H1 (cell line): ENCODE measurements at regions not wholly inside any gene's neighbourhood (a gene's known extent, or its start where the extent isn't known, plus 50 kb on each side); places are given as distances from the start of the nearest gene placed in this dataset.

ENCODE experiments used
- CTCF ChIA-PET: fragments of 300-600 bp; sonication (Branson Sonifier 250); formaldehyde crosslinking; loops from one replicate; lab custom pipeline; 2021; ENCODE audit not compliant: partially characterized antibody; lab: Charles Lee
- POLR2A ChIA-PET: fragments of 300-600 bp; sonication (Branson Sonifier 250); formaldehyde crosslinking; loops from one replicate; lab custom pipeline; 2021; ENCODE audit warnings: inconsistent platforms; ENCODE audit not compliant: partially characterized antibody; lab: Charles Lee
- DNase-seq, 2 experiments: peaks; one replicate each; pipeline versions ENCODE4 v3.0.0 to v3.0.0-alpha.2; 2010 to 2022; ENCODE audit warnings: low spot score in 2 of 2, low read depth in 1 of 2, mixed read lengths in 1 of 2
- FAIRE-seq: peaks from 2 replicates; lab custom pipeline; 2011; peaks lifted over from hg19 to GRCh38; lab: Jason Lieb, UNC
- H2AFZ ChIP-seq: 2 replicates; pipeline ENCODE4 v1.8.1; 2012; ENCODE audit warnings: low read length, inconsistent platforms
- H2AK5ac ChIP-seq: 2 replicates; pipeline ENCODE4 v1.6.1; 2013; ENCODE audit warnings: low read depth, low read length
- H2BK120ac ChIP-seq: replicated peaks from 2 replicates; pipeline ENCODE3; 2013; ENCODE audit warnings: low read depth, low read length, inconsistent platforms
- H2BK12ac ChIP-seq: 2 replicates; pipeline ENCODE4 v1.6.1; 2013; ENCODE audit warnings: low read depth, low read length
- H2BK15ac ChIP-seq: 2 replicates; pipeline ENCODE4 v1.6.1; 2013; ENCODE audit warnings: low read length
- H2BK20ac ChIP-seq: 2 replicates; pipeline ENCODE4 v1.6.1; 2013; ENCODE audit warnings: low read length
- H2BK5ac ChIP-seq: 2 replicates; pipeline ENCODE4 v1.6.1; 2013; ENCODE audit warnings: low read depth, low read length
- H3K14ac ChIP-seq: 2 replicates; pipeline ENCODE4 v1.6.1; 2013; ENCODE audit warnings: inconsistent platforms; ENCODE audit not compliant: insufficient read length
- H3K18ac ChIP-seq: 2 replicates; pipeline ENCODE4 v1.6.1; 2013; ENCODE audit warnings: low read length; ENCODE audit errors: extremely low read depth
- H3K23ac ChIP-seq: 2 replicates; pipeline ENCODE4 v1.6.1; 2013; ENCODE audit warnings: inconsistent platforms; ENCODE audit not compliant: insufficient read length
- H3K23me2 ChIP-seq: 2 replicates; pipeline ENCODE4 v1.6.1; 2013; ENCODE audit warnings: low read depth, low read length
- H3K27ac ChIP-seq: 2 replicates; pipeline ENCODE4 v1.6.1; 2011; ENCODE audit warnings: low read depth, low read length, inconsistent platforms
- H3K27me3 ChIP-seq, 4 experiments: replicated peaks in 1 of 4; 1 replicate in 1 of 4; 2 replicates in 3 of 4; pipeline versions ENCODE4 v1.6.1 to v1.8.1; 2011 to 2013; ENCODE audit warnings: low read length in 3 of 4, mild to moderate bottlenecking in 3 of 4, inconsistent platforms in 2 of 4, mixed read lengths in 2 of 4, moderate library complexity in 1 of 4; ENCODE audit not compliant: control insufficient read depth in 3 of 4, insufficient read depth in 3 of 4; ENCODE audit errors: extremely low read depth in 1 of 4
- H3K36me3 ChIP-seq, 4 experiments: 2 replicates each; pipeline versions ENCODE4 v1.6.1 to v1.8.1; 2011 to 2013; ENCODE audit warnings: mild to moderate bottlenecking in 4 of 4, low read length in 3 of 4, moderate library complexity in 2 of 4, control low read depth in 1 of 4, inconsistent platforms in 1 of 4; ENCODE audit not compliant: insufficient read depth in 4 of 4, control insufficient read depth in 2 of 4
- H3K4ac ChIP-seq: replicated peaks from 2 replicates; pipeline ENCODE3; 2013; ENCODE audit warnings: low read length, low read depth, mixed read lengths, inconsistent platforms; ENCODE audit not compliant: insufficient read length
- H3K4me1 ChIP-seq, 4 experiments: replicated peaks in 1 of 4; 1 replicate in 1 of 4; 2 replicates in 3 of 4; pipeline versions ENCODE4 v1.6.1 to v1.8.1; 2011 to 2013; ENCODE audit warnings: low read length in 3 of 4, inconsistent platforms in 2 of 4, mixed read lengths in 1 of 4; ENCODE audit not compliant: insufficient read depth in 4 of 4, control insufficient read depth in 3 of 4
- H3K4me2 ChIP-seq, 2 experiments: 2 replicates each; pipeline versions ENCODE4 v1.6.1 to v1.8.1; 2011 to 2013; ENCODE audit warnings: low read depth in 2 of 2, low read length in 2 of 2, control low read depth in 1 of 2, inconsistent platforms in 1 of 2, mild to moderate bottlenecking in 1 of 2; ENCODE audit not compliant: insufficient read depth in 1 of 2
- H3K4me3 ChIP-seq, 4 experiments: fragments of 200-600, 300-600 bp in 1 of 4; sonication (generic), shearing (Covaris generic), sonication (Bioruptor Twin) in 1 of 4; 2 replicates each; pipeline versions ENCODE4 v1.5.1 to v1.8.1; 2011 to 2016; ENCODE audit warnings: low read length in 4 of 4, low read depth in 3 of 4, control low read depth in 2 of 4, inconsistent platforms in 2 of 4, mild to moderate bottlenecking in 2 of 4, mixed read lengths in 1 of 4, moderate library complexity in 1 of 4; ENCODE audit not compliant: insufficient read depth in 2 of 4; ENCODE audit errors: extremely low read depth in 1 of 4
- H3K56ac ChIP-seq: replicated peaks from 2 replicates; pipeline ENCODE3; 2013; ENCODE audit warnings: low read depth, mild to moderate bottlenecking, mixed read lengths, low read length, inconsistent platforms; ENCODE audit not compliant: insufficient read length
- H3K79me1 ChIP-seq: 2 replicates; pipeline ENCODE4 v1.6.1; 2013; ENCODE audit warnings: low read depth, low read length, control low read depth
- H3K79me2 ChIP-seq, 2 experiments: 2 replicates each; pipeline versions ENCODE4 v1.6.1 to v1.8.1; 2012 to 2013; ENCODE audit warnings: low read length in 2 of 2, mild to moderate bottlenecking in 2 of 2, inconsistent platforms in 1 of 2; ENCODE audit not compliant: insufficient read depth in 2 of 2, control insufficient read depth in 1 of 2
- H3K9ac ChIP-seq, 4 experiments: replicated peaks in 1 of 4; 1 replicate in 1 of 4; 2 replicates in 3 of 4; pipeline versions ENCODE4 v1.6.1 to v1.8.1; 2011 to 2013; ENCODE audit warnings: low read depth in 3 of 4, low read length in 3 of 4, control low read depth in 2 of 4, mild to moderate bottlenecking in 2 of 4, moderate library complexity in 2 of 4, inconsistent platforms in 1 of 4; ENCODE audit errors: extremely low read depth in 1 of 4
- H3K9me3 ChIP-seq, 2 experiments: 2 replicates each; pipeline versions ENCODE4 v1.6.1 to v1.8.1; 2012 to 2013; ENCODE audit warnings: mild to moderate bottlenecking in 2 of 2, moderate library complexity in 2 of 2, control low read depth in 1 of 2, inconsistent platforms in 1 of 2, low read depth in 1 of 2, low read length in 1 of 2, mixed read lengths in 1 of 2; ENCODE audit not compliant: insufficient read depth in 2 of 2
- H4K20me1 ChIP-seq, 2 experiments: replicated peaks in 1 of 2; 2 replicates each; pipeline versions ENCODE3 to v1.8.1; 2011 to 2013; ENCODE audit warnings: inconsistent platforms in 2 of 2, low read length in 2 of 2, mild to moderate bottlenecking in 1 of 2; ENCODE audit not compliant: insufficient read depth in 2 of 2, control insufficient read depth in 1 of 2
- H4K5ac ChIP-seq: 2 replicates; pipeline ENCODE4 v1.6.1; 2013; ENCODE audit warnings: low read length, low read depth, mixed read lengths, inconsistent platforms; ENCODE audit not compliant: insufficient read length
- H4K8ac ChIP-seq: 2 replicates; pipeline ENCODE4 v1.8.0; 2013; ENCODE audit warnings: mild to moderate bottlenecking, moderate library complexity, low read length, inconsistent platforms; ENCODE audit not compliant: insufficient read depth; ENCODE audit errors: extremely low read depth
- H4K91ac ChIP-seq: replicated peaks from 2 replicates; pipeline ENCODE3; 2013; ENCODE audit warnings: low read length, mixed read lengths, inconsistent platforms; ENCODE audit not compliant: insufficient read length
- HDAC2 ChIP-seq, 2 experiments: fragments of 300-600 bp in 1 of 2; sonication (generic) in 1 of 2; IDR thresholded peaks; 2 replicates each; pipeline ENCODE4 v1.6.1; 2011 to 2012; ENCODE audit warnings: low read depth in 2 of 2, low read length in 2 of 2, mild to moderate bottlenecking in 2 of 2, moderate library complexity in 2 of 2, borderline replicate concordance in 1 of 2, inconsistent platforms in 1 of 2
- SRF ChIP-seq: IDR thresholded peaks from 2 replicates; pipeline ENCODE4 v1.6.1; 2011; ENCODE audit warnings: mild to moderate bottlenecking, low read depth, low read length, moderate library complexity
- WGBS, 2 experiments: shearing (Covaris generic) in 1 of 2; methylation state at CpG; one replicate each; pipeline versions ENCODE4 v1.1.6 to v1.1.7; 2013 to 2015; ENCODE audit warnings: low lambda C conversion rate in 2 of 2, mixed read lengths in 2 of 2, inconsistent platforms in 1 of 2, low coverage in 1 of 2, missing lambda C conversion rate in 1 of 2; ENCODE audit not compliant: insufficient replicate concordance in 2 of 2, insufficient coverage in 1 of 2, insufficient read length in 1 of 2; ENCODE audit errors: extremely low coverage in 1 of 2, missing lambda C conversion rate in 1 of 2; 5-methylcytosine and 5-hydroxymethylcytosine counted together

DNA sequence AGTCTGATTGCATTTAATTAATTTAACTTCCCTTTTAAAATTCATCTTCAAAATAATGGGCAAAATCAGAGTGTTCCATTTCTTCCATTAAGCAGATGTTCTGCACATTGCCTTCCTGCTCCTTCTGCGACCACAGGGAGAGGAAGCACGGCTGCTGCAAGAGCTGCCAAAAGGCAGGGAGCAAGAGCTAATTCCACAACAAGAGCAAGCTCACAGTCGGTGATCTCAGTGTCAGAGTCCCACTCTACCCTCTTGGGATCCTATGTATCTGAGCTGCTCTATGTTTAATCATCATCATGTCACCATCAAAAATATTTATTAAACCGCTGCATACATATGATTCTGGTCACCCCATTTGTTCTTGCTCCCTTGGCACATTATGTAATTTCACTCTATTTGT is 255.3 kb upstream of the CAMK1G start:
- WGBS, 2 experiments = 83% methylated on average over 4 of the region's 4 CpGs; no CpG with 5 or more reads in 1 of the 2 experiments
- no peak for FAIRE-seq
- POLR2A ChIA-PET = interaction anchor here (0.8 kb wide), 1 partner anchor 40 kb away, joined by 3 read pairs; no protein-coding TSS in a partner anchor

More for the DNA sequence above, 255.3 kb upstream of the CAMK1G start:
- no peak overlapping the region for H3K4ac ChIP-seq
- no peaks in the 10 kb centered on the region for H3K79me1 ChIP-seq
- H4K8ac ChIP-seq = no peak overlapping the region
- H2AK5ac ChIP-seq = no peak overlapping the region
- H3K4me2 ChIP-seq = no peak overlapping the region
- H3K23ac ChIP-seq = no peak overlapping the region
- no peak overlapping the region for H4K91ac ChIP-seq
- no peaks in the 10 kb centered on the region for H3K27me3 ChIP-seq
- peaks cover 0 to 5% (median 0%) of the 10 kb centered on the region in 4 experiments; a peak in 2 of 7 replicates for H3K4me1 ChIP-seq
- TF ChIP-seq SRF = no peak
- no peak for TF ChIP-seq HDAC2 (IDR thresholded peaks at IDR 0.05; ENCODE audit: borderline replicate concordance in 1 of 2, low read depth in 2 of 2, low read length in 2 of 2)
- no peak for DNase-seq
- no peak overlapping the region for H3K18ac ChIP-seq
- CTCF ChIA-PET = interaction anchor here (1.3 to 1.5 kb wide), 2 partner anchors 13 to 26 kb away, joined by 5 to 7 read pairs; no protein-coding TSS in a partner anchor
- no peaks in the 10 kb centered on the region for H3K36me3 ChIP-seq
- no peaks in the 10 kb centered on the region for H4K20me1 ChIP-seq
- H3K9me3 ChIP-seq = no peaks in the 10 kb centered on the region
- no peak overlapping the region for H4K5ac ChIP-seq
- no peak overlapping the region for H2BK15ac ChIP-seq
- no peak overlapping the region for H2BK120ac ChIP-seq
- H2AFZ ChIP-seq = no peak overlapping the region
- no peaks in the 10 kb centered on the region for H3K23me2 ChIP-seq
- H3K14ac ChIP-seq = no peak overlapping the region
- H3K79me2 ChIP-seq = no peaks in the 10 kb centered on the region
- no peak overlapping the region for H2BK5ac ChIP-seq
- no peak overlapping the region for H3K4me3 ChIP-seq
- no peak overlapping the region for H3K9ac ChIP-seq
- no peak overlapping the region for H3K56ac ChIP-seq
- no peak overlapping the region for H3K27ac ChIP-seq
- H2BK20ac ChIP-seq = no peak overlapping the region
- no peak overlapping the region for H2BK12ac ChIP-seq
